D721Med (cell line): ENCODE measurements at regions not wholly inside any gene's neighbourhood (a gene's known extent, or its start where the extent isn't known, plus 50 kb on each side); places are given as distances from the start of the nearest gene placed in this dataset.
A peak's percentile ranks its signal among the peaks of the same experiment; 100 is the strongest.

Experiments
- DNase-seq: peaks from one replicate; pipeline ENCODE4 v3.0.0; 2011; ENCODE audit warnings: low spot score; ENCODE audit not compliant: insufficient read length
- FAIRE-seq: peaks from 2 replicates; lab custom pipeline; 2011; peaks lifted over from hg19 to GRCh38; lab: Jason Lieb, UNC
- CTCF ChIP-seq: IDR thresholded peaks from 2 replicates; pipeline ENCODE4 v1.5.1; 2012; ENCODE audit warnings: mild to moderate bottlenecking, control low read depth; ENCODE audit not compliant: insufficient read depth; ENCODE audit errors: missing control alignments

GRCh38 chr18:60935041-60935910 is 398.0 kb upstream of the CDH20 start:
- DNase-seq (no peak), FAIRE-seq (no peak)
- TF ChIP-seq CTCF, result no peak

- DNase-seq (no peak), FAIRE-seq (no peak)
- no peak for TF ChIP-seq CTCF
Measured at GRCh38 chr18:60936101-60936500, 397.1 kb upstream of the CDH20 start.

GRCh38 chr18:60943297-60943696 is 389.9 kb upstream of the CDH20 start:
- no peak for FAIRE-seq

DNA sequence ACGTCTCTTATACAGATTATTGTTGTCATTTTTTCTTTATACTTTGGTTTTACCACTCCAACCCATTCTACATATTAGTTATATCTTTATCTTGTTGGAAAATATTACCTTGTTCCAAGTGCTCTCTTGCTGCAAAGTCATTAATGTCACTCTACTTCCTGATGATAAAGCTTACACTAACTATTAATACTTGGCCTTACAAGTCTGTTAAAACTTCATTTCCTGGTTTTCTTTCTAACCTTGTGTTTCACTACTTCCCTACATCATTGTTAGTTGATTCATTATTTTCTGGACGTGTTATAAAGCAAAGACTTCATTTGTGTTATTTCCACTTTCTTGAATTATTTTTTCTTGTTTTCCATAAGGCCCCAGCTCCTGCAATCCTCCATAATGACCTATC is 382.6 kb upstream of the CDH20 start:
- FAIRE-seq (peak; percentile 99), DNase-seq (no peak)
- no peak for TF ChIP-seq CTCF

More at GRCh38 chr18:60943297-60943696, 389.9 kb upstream of the CDH20 start:
- TF ChIP-seq CTCF, result no peak
- DNase-seq, result no peak

- no peak for DNase-seq
- no peak for TF ChIP-seq CTCF
- no peak for FAIRE-seq
Measured at GRCh38 chr18:60951091-60951490, 382.1 kb upstream of the CDH20 start.

GRCh38 chr18:60962625-60963024 is 370.6 kb upstream of the CDH20 start:
- DNase-seq (no peak), FAIRE-seq (peak; percentile 98)

More at GRCh38 chr18:60962625-60963024, 370.6 kb upstream of the CDH20 start:
- no peak for TF ChIP-seq CTCF
